ENCODE measurements at regions not wholly inside any gene's neighbourhood (a gene's known extent, or its start where the extent isn't known, plus 50 kb on each side); places are given as distances from the start of the nearest gene placed in this dataset.

DNA sequence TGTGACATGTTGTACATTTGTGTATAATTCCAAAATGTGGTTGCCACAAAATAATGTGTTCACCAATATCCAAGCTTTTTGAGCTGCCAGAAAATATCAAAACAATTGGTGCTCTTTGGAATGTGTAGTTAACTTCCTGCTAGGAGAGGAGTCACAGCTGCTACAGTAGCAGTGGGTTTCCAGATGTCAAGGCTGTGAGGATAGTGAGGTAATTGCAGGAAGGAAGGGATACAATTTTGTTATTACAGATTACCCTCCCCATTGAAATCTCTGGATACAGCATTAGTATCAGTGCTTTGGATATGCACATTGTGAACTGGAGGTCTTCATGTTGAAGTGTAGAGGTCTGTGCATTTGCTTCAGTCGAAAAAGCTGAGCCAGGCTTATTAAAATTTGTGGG is 253.2 kb downstream of the PTPRC start:
- no peak for TF ChIP-seq POLR2AphosphoS5 (IDR thresholded peaks at IDR 0.05)
- TF ChIP-seq, protein P1, sequence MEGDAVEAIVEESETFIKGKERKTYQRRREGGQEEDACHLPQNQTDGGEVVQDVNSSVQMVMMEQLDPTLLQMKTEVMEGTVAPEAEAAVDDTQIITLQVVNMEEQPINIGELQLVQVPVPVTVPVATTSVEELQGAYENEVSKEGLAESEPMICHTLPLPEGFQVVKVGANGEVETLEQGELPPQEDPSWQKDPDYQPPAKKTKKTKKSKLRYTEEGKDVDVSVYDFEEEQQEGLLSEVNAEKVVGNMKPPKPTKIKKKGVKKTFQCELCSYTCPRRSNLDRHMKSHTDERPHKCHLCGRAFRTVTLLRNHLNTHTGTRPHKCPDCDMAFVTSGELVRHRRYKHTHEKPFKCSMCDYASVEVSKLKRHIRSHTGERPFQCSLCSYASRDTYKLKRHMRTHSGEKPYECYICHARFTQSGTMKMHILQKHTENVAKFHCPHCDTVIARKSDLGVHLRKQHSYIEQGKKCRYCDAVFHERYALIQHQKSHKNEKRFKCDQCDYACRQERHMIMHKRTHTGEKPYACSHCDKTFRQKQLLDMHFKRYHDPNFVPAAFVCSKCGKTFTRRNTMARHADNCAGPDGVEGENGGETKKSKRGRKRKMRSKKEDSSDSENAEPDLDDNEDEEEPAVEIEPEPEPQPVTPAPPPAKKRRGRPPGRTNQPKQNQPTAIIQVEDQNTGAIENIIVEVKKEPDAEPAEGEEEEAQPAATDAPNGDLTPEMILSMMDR (IDR thresholded peaks at IDR 0.05; ENCODE audit: poor library complexity, severe bottlenecking) = no peak
- TF ChIP-seq EP300 (conservative IDR thresholded peaks at IDR 0.05; ENCODE audit: poor library complexity, severe bottlenecking) = no peak
- no peak for TF ChIP-seq SMC3 (conservative IDR thresholded peaks at IDR 0.05; ENCODE audit: poor library complexity)
- no peak for TF ChIP-seq EZH2 (IDR thresholded peaks at IDR 0.05; ENCODE audit: borderline replicate concordance, insufficient read depth, low read length, poor library complexity, severe bottlenecking)
- no peak for TF ChIP-seq MXI1 (conservative IDR thresholded peaks at IDR 0.05; ENCODE audit: poor library complexity, severe bottlenecking)
- no peak for TF ChIP-seq REST (IDR thresholded peaks at IDR 0.05; ENCODE audit: borderline replicate concordance)

Measured in neural cell (in vitro differentiated cells).